GM21619 (cell line): ENCODE measurements at regions not wholly inside any gene's neighbourhood (a gene's known extent, or its start where the extent isn't known, plus 50 kb on each side); places are given as distances from the start of the nearest gene placed in this dataset.
"Not testable (repeated sequence)": the region's sequence is repeated elsewhere in the genome, so short reads cannot be mapped to it uniquely, and the experiment has no call there.

ENCODE experiments used
- ATAC-seq: cut with Tn5 transposase; IDR thresholded peaks from one replicate; pipeline ENCODE4 v1.9.1; 2021; ENCODE audit not compliant: unreplicated experiment

GRCh38 chr5:176134529-176135223, 103.5 kb upstream of the SIMC1 start:
- ATAC-seq: no peak

- not testable (repeated sequence) for ATAC-seq
Measured at GRCh38 chr5:176140138-176140537, 98.1 kb upstream of the SIMC1 start.

- no peak for ATAC-seq
Measured at GRCh38 chr5:176144508-176144907, 93.7 kb upstream of the SIMC1 start.

GRCh38 chr5:176149948-176150347, 88.3 kb upstream of the SIMC1 start:
- ATAC-seq: not testable (repeated sequence)

- ATAC-seq: no peak
Measured at GRCh38 chr5:176151281-176151680, 86.9 kb upstream of the SIMC1 start.

GRCh38 chr5:176152191-176152929, 85.9 kb upstream of the SIMC1 start:
- no peak for ATAC-seq

- no peak for ATAC-seq
Measured at GRCh38 chr5:176152930-176153311, 85.3 kb upstream of the SIMC1 start.

GRCh38 chr5:176153741-176154140, 84.5 kb upstream of the SIMC1 start:
- no peak for ATAC-seq

GRCh38 chr5:176154821-176155220, 83.4 kb upstream of the SIMC1 start:
- ATAC-seq: no peak

- no peak for ATAC-seq
Measured at GRCh38 chr5:176155922-176156359, 82.3 kb upstream of the SIMC1 start.

GRCh38 chr5:176157656-176158055, 80.6 kb upstream of the SIMC1 start:
- no peak for ATAC-seq

GRCh38 chr5:176161431-176161830, 76.8 kb upstream of the SIMC1 start:
- no peak for ATAC-seq

GRCh38 chr5:176162198-176162597, 76.0 kb upstream of the SIMC1 start:
- ATAC-seq: no peak

GRCh38 chr5:176162888-176163287, 75.3 kb upstream of the SIMC1 start:
- ATAC-seq: no peak

GRCh38 chr5:176166427-176166826, 71.8 kb upstream of the SIMC1 start:
- ATAC-seq: no peak

GRCh38 chr5:176167800-176168199, 70.4 kb upstream of the SIMC1 start:
- ATAC-seq: no peak

- no peak for ATAC-seq
Measured at GRCh38 chr5:176169393-176170063, 68.7 kb upstream of the SIMC1 start.

GRCh38 chr5:176170084-176170483, 68.1 kb upstream of the SIMC1 start:
- no peak for ATAC-seq

- ATAC-seq: no peak
Measured at GRCh38 chr5:176171171-176171760, 67.0 kb upstream of the SIMC1 start.

- ATAC-seq: no peak
Measured at GRCh38 chr5:176172246-176172645, 66.0 kb upstream of the SIMC1 start.

- no peak for ATAC-seq
Measured at GRCh38 chr5:176173647-176174046, 64.6 kb upstream of the SIMC1 start.
